ENCODE measurements at regions not wholly inside any gene's neighbourhood (a gene's known extent, or its start where the extent isn't known, plus 50 kb on each side); places are given as distances from the start of the nearest gene placed in this dataset.

- TF ChIP-seq EP300 (IDR thresholded peaks at IDR 0.05) = no peak
- TF ChIP-seq, protein P1, sequence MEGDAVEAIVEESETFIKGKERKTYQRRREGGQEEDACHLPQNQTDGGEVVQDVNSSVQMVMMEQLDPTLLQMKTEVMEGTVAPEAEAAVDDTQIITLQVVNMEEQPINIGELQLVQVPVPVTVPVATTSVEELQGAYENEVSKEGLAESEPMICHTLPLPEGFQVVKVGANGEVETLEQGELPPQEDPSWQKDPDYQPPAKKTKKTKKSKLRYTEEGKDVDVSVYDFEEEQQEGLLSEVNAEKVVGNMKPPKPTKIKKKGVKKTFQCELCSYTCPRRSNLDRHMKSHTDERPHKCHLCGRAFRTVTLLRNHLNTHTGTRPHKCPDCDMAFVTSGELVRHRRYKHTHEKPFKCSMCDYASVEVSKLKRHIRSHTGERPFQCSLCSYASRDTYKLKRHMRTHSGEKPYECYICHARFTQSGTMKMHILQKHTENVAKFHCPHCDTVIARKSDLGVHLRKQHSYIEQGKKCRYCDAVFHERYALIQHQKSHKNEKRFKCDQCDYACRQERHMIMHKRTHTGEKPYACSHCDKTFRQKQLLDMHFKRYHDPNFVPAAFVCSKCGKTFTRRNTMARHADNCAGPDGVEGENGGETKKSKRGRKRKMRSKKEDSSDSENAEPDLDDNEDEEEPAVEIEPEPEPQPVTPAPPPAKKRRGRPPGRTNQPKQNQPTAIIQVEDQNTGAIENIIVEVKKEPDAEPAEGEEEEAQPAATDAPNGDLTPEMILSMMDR (IDR thresholded peaks at IDR 0.05) = no peak
Measured at GRCh38 chr4:110683601-110684000, 60.7 kb upstream of the PITX2 start.
